NCI-H748 treated with DMSO at 0.1 percent for 48 hours (cell line): ENCODE measurements at regions not wholly inside any gene's neighbourhood (a gene's known extent, or its start where the extent isn't known, plus 50 kb on each side); places are given as distances from the start of the nearest gene placed in this dataset.
A peak's percentile ranks its signal among the peaks of the same experiment; 100 is the strongest.

Source experiments
- DNase-seq: peaks from one replicate; lab custom pipeline; 2025; lab: John Stamatoyannopoulos, UW

DNA sequence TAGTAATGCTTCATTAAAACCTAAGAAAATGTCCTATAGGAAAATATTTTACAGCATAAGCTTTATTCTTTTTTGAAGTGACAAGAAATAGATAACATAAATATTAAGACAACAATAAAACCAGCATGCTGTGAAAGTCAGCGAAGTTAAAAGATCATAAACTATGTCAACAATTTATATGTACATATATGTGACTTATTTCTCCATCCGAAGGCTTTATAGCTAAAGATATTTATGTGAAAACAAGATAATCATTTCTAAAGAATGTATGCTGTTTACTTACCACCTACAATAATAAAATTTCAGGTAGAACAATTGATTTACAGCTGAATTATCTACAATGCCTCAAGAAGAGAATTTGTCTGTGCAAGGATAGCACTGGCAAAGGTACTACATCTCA, 283.4 kb downstream of the CRPPA start:
- no peak for DNase-seq

DNA sequence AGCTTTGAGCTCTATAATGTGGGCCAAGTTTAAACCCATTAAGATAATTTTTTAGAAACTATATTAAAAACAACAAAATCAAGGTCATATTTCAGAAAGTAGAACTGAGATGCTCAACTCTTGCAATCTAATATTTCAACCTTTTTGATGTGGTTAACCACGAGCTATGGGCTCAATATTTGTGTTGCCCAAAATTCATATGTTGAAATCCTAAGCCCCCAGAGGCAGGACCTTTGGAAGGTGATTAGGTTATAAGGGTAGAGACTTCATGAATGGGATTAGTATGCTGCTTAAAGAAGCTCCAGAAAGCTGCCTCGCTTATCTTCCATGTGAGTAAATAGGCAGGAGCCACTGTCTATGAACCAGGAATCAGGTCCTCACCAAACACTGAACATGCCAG, 284.4 kb downstream of the CRPPA start:
- DNase-seq: no peak

DNA sequence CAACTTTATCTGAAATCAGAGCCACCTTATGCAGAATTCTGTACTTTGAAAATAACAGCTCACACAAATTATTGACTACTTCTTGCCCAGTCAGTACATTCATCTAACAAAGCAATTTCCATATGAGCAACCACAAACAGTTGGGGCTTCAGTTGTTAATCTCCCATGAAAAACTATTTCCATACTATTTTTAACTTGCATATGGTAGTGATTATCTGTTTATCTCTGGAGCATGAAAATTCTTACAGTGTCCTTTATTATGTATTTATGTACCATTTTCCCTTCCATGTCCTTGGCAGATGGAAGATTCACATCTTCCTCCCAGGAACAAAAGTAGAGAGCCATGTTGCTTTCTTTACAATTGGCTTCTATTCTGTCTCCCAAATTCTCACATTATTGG, 285.7 kb downstream of the CRPPA start:
- DNase-seq: no peak

DNA sequence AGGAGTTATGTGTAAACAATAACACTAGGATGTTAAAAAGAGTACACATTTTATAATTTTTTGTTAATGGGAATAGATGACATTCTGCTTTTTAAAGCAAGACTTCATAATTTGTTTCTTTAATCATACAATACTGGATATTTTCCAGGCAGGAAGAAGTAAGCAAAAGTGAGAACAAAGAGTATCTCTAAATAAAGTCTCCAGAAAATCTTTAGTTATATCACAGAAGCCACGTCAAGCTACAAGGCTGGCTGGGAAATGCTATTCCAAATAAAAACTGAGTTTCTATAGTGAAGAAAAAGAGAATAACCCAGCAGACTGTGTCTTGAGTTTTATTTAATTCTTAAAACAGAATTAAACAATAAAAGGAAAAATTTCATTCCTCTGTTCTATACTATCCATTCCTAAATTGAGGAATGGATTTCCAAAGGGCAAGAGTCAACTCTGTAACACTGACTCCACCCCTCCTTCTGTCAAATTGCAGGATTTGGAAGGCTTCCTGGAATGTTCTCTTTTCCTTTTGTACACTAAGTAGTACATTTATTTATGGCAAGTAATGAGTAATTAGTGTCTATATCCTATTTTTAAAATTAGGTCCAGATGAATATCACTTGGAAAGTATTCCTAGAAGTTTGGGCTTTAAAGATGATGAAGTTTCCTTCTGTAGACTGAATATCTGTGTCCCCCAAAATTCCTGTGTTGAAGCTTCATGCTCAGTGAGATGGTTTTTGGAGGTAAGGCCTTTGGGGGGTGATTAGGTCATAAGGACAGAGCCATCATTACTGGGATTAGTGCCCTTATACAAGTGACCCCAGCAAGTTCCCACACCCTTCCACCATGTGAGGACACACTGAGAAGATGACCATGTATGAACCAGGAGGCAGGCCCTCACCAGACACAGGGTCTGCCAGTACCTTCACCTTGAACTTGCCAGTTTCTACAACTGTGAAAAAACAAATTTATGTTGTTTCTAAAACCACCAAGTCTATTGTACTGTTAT, 290.9 kb downstream of the CRPPA start:
- no peak for DNase-seq

DNA sequence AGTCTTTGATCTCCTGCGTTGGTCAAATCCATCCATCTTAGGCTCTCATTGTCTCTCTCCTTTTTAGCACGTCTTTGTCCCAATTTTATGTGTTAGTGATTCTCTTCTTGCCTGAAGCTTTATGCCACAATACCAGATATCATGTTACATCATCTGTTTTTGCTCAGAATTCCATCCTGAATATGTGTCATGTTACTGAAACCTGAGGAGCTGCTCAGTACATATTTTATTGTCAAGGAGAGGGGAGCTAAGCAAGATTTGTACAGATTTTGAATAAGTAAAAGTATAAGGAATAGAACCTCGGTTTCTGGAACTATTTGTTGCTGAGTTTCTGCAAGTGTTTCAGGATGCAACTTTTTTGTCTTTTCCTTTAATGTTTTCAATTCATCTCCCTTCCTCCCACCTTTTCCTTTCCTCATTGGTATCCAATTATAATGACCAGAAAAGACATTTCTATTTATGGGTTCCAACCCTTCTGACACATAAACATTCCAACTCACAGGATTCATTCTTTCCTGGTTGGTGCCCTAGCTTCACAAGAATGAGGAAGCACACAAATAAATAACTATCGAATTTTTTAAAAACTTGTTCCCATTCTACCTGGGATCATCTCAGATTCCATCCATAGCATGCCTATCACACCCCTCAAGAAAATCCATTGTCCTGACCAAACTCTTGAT, 291.8 kb downstream of the CRPPA start:
- peak; percentile 40 for DNase-seq

DNA sequence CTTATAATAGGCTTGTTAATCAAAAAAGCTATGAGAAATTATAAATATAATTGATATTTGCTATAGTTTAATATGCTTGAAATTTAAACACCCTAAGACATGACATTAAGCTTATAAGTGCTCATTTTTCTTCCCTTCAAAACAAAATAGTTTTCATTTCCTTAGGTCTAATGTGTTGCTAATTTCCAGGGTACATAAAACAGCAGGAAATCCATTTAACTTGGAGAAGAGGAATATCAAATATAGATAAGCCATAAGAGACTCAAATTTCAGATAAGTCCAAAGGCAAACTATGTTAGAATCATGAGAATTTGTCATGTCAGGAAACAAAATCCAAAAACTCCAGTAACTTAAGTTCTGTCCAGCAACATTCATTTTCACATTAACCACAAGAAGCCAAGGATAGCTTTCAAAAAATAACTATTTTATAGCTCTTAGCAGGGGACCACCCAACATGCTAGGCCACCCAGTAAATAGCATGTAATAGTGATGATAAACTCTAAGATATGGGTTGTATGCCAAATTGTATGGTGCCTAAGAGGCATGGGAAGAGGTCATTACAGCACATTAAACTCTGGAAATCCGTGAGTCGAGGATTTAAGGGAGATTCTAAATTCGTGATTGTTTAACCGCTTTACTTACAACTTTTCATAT, 298.1 kb downstream of the CRPPA start:
- DNase-seq: no peak

DNA sequence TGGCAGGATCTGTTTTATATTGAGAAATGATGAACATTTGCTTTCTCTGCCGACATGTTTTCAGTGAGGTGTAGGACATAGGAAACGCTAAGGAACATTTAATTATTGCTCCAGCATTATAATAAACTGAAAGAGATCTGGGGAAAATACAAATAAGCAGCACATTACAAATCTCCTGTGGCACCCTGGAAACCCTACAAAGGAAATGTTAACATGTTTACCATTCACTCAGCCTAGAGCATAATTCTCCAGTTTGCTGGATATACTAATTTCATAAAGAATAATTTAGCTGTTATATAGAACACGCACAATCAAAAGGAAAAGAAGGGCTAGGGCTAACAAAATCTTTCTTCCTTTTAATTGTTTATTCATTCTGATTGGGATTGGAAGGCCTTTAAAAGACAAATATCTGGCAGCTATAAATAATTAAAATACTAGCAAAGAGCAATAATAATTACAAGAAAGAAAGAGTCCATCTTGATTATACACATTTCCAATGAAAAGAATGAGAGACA, 299.4 kb downstream of the CRPPA start:
- DNase-seq: no peak

DNA sequence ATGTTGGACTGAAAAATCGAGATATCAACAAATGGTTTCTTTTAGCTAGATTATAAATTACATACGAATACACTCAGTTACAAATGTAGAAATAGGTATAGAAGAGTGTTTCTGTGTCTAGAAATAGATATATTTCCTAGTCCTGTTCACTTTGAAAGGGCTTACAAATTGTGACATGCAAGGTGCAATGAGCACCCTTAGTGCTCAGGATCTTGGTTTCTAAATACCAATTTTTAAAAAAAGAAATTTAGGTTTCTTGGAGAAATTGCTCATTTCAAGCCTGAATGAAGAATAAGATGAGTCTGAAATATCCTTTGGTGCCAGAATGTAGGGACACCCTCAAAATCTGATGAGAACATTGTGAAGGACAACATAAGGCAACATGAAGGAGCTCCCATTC, 306.0 kb downstream of the CRPPA start:
- no peak for DNase-seq

DNA sequence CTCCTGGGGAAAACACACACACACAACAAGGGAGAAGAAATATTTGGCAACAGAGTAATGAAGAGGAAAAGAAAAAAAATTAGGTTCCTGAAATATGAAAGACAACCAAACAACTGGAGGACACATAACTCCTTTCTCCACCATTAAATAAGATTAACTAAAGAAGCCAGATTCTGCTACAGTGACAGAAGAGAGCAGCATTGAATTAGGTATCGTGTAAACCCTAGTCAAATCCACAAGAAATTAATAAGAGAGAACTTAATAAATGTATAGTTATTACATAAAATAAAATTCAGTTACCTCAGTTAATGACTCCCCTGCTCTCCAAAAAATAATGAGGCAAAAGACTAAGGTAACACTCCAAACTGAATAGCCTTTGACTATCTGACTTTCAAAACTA, 306.7 kb downstream of the CRPPA start:
- DNase-seq: no peak

DNA sequence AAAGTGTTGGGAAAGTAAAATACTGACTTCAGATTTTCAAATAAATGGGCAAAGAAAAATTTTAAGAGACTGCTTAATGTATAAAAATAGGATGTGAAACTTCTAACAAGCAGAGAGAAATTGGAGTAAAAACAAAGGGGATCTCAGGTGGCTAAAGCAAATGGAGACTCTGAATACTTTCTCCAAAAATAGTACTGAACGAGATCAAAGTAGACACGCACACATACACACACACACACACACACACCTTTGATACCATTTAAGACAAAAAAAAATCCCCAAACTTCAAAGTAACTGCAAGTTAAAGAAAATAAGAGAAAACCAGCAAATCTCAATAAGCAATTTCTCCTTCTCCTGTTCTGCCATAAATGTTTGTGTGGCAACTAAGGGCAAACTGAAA, 307.3 kb downstream of the CRPPA start:
- DNase-seq: no peak

DNA sequence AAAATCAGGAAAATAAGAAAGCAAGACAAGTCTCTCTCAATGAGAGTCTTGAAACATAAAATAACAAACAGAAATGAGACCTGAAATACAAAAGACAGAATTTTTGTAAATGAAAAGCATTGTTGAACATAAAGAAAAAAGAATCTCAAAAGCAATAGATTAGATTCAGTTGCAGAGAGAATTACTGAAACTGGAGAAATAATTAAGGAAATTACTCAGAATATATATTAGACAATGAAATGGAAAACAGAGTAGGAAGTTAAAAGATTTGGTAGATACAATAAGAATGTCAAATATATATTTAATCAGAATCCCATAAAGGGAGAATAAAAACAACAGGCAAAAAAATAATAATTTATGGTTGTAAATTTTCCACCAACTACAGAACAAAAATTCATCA, 308.3 kb downstream of the CRPPA start:
- no peak for DNase-seq

DNA sequence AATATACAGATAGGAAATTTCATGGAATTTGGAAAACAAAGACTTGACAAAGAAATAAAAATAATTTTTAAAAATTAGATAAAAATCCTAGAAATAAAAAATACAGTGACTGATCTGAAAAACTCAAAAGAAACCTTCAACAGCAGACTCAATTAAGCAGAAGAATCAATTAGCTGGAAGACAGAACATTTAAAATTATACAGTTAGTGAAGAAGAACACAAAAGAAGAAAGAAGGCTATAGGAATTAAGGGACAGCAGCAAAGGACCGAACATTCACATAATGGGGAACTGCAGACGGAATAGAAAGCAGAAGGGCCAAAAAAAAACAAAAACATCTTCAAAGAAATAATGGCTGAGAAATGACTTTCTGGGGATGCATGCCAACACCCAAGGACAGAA, 314.5 kb downstream of the CRPPA start:
- no peak for DNase-seq

DNA sequence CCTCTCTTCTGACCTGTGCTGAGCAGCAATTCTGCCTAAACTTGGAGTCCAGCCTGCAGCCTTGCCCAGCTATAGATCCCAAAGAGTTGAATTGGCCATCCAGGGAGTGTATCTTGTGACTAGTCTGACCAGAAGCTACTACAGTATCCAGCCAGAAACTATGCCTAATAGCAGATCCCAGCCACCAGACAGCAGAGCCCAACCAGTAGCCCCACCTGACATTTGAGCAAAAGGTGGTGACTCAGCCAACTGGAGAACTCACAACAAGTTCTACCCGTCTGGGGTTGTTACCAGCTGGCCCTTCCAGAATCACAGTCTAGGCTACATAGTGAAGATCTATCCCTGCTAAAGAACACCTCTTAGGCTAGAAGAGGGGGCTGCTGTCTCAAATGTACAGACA, 315.0 kb downstream of the CRPPA start:
- no peak for DNase-seq

DNA sequence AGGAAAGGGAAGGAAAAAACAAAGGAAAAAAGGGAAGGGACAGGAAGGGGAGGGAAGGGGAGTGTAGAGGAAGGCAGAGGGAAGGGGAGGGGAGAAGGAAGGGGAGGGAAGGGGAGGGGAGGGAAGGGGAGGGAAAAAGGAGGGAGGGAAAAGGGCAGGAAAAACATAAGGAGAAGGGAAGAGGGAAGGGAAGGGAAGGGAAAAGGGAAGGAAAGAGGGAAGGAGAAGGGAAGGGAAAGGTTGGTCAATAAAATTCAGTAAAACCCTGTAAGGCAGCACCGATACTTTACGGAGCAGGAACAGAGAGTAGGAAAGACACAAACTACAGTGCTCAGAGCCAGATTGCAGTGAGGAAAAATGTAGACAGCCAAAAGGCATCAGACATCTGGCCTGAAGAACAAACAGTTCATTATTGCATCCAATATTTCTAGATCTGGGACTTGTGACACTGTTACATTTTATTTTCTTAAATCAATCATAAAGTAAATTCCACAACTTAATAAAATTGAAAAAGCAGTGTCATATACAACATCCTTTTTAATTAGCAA, 322.0 kb downstream of the CRPPA start:
- DNase-seq: no peak

DNA sequence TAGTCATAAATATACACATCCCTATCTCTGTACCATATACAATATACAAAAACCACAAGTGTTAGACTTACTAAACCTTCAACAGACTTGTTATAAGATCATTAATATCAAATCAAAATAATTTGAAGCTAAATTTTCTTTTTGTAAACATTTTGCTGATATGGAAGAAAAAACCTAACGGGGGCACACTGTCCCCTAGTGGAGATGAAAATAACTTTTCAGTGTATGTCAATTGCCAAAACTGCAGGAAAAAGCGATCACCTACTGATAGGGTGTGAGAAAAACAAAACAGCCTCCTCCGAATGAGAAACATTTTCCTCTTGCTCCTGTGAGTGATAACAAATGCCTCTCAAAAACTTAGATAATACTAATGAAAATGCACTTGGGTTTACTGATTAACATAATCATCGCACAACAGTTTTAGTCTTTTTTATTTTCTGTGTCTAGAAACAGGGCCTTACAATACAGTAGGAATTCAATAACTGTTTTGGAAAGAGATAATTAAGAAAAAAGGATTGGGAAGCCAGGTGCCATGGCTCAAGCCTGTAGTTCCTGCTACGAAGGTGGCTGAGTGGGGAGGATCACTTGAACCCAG, 322.7 kb downstream of the CRPPA start:
- no peak for DNase-seq

DNA sequence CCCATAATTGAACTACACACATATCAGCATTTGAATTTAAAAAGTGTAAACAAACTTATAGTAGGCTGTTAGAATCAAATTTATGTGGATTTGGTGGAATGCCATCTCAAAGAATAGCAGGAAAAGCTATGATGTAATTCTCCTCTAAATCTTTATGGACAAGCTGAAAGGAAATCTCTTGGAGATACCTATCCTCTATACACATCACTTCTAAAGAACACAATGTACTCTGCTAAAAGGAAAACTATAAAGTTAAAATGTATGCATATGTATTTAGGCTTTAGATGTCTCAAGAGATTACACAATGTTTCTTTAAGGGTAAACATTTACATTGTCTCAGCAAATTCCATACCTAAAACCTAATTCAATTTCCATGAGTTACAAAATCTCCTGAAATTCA, 323.3 kb downstream of the CRPPA start:
- DNase-seq: no peak

DNA sequence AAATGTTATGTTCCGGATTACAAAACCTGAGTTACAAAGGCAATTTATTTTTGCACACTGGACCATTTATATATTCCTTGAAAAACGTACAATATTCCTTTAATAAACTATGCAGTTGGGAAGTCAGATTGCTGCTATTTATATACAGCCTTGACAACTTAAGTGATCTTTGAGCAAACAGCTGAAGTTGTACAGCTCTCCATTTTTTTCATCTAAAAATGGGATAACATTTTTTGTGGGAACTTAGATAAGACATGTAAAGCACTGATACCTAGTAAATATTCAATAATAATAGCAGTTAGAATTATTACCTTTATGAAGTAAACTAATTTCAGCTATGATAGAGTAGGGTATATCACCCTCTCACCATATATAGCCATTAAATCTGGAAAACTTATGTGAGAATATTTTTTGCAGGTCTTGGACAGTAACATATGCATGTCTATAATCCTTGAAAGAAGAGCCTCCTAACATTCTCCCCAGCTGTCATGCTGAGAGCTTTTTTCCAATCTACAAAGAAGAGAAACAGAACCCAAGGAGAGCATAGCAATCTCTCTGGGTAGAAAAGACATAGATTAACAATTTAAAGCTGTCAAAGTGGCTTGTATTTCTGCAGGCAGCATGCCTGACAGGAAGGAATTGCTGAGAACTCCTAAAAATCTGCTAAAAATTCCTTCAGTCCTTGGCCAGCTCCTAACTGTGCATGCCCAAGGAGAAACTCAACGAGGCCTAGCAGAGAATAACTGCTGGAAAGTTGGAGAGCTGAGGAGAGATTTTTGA, 326.0 kb downstream of the CRPPA start:
- DNase-seq: no peak

DNA sequence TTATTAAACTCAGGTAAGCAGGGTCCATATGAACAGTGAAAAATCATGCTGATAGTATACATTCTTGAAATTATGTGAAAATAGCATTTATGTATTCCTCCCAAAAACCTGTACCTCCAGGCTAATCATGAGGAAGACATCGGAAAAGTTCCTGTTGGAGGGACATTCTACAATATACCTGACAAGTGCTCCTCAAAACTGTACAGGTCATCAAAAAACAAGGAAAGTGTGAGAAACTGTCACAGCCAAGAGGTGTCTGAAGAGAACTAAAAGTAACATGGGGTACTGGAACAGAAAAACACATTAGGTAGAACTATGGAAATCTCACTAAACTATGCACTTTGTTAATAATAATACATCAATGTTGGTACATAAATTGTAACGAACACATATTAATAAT, 326.7 kb downstream of the CRPPA start:
- no peak for DNase-seq

DNA sequence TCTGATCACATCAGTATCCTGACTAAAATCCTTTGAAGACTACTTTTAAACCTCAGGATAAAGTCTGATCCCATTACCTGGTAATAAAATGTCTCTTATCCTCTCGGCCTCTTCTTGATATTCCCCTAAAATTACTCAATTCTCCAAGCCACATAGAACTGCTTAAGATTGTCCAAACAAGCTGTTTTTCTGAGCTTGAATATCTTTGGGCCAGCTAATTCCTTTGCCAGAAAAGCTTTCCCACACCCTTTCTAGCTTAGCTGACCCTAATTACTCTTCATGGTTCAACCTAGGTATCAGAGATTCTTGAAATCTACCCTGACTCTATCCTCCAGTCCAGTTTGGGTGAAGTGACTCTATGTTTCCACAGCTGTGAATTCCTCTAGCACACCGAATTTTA, 328.6 kb downstream of the CRPPA start:
- no peak for DNase-seq

DNA sequence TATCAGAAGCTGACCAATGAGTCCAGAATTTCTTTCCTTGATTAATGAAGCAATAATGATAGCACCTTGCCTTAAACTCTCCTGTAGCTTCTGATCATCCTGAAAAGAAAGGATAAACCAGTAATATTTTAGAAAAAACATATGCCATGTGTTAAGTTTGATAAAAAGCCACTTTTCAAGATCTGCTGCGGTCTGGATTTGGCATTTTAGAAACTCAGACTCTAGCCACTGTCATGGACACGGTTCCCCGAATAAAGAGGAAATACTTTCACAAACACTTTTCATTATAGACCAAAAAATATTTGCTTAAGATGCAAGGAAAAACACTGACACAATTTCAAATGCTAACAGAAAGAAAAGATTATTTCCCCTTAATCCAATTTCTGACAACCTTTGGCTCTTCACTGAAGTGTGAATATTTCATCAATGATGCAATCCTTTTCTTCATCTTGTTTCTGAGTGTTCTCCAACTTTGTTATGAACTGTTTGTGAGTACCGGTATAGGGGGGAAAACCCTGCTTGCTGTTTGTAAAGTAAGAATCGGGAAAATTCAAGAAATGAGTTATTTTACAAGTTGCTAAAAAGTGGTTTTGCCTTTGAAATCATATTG, 329.5 kb downstream of the CRPPA start:
- no peak for DNase-seq

DNA sequence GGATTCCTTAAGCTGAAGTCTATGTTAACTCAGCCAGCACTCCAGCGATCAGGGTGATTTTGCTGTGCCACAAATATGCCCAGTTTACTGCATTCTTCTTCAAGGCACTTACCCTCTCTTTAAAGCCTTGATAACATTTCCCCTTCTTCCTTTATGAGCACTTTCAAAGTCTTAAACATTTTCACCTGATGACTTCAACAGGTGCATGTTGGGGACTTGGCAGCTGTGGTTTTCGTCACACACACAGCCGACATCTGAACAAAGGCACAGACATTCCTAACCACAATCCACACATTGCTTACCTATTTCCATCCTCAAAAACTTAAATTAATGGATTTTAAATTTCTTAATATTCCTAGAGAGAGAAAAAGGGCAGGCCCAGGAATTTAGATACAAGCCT, 331.5 kb downstream of the CRPPA start:
- no peak for DNase-seq
